ENCODE measurements at regions not wholly inside any gene's neighbourhood (a gene's known extent, or its start where the extent isn't known, plus 50 kb on each side); places are given as distances from the start of the nearest gene placed in this dataset.

GRCh38 chr4:153154007-153154975, 50.0 kb upstream of the TRIM2 start:
- H3K36me3 Mint-ChIP-seq: no peaks in the 10 kb centered on the region
- peak overlapping the region; percentile 99 for H3K27ac Mint-ChIP-seq
- DNase-seq (ENCODE audit: extremely low spot score, unreplicated experiment): no peak
- peaks cover 35% of the 10 kb centered on the region for H3K4me1 Mint-ChIP-seq (ENCODE audit: unreplicated experiment)
- TF ChIP-seq, protein P1, sequence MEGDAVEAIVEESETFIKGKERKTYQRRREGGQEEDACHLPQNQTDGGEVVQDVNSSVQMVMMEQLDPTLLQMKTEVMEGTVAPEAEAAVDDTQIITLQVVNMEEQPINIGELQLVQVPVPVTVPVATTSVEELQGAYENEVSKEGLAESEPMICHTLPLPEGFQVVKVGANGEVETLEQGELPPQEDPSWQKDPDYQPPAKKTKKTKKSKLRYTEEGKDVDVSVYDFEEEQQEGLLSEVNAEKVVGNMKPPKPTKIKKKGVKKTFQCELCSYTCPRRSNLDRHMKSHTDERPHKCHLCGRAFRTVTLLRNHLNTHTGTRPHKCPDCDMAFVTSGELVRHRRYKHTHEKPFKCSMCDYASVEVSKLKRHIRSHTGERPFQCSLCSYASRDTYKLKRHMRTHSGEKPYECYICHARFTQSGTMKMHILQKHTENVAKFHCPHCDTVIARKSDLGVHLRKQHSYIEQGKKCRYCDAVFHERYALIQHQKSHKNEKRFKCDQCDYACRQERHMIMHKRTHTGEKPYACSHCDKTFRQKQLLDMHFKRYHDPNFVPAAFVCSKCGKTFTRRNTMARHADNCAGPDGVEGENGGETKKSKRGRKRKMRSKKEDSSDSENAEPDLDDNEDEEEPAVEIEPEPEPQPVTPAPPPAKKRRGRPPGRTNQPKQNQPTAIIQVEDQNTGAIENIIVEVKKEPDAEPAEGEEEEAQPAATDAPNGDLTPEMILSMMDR (conservative IDR thresholded peaks at IDR 0.05): no peak
- H3K4me3 Mint-ChIP-seq: peak overlapping the region; percentile 92
- no peaks in the 10 kb centered on the region for H3K9me3 Mint-ChIP-seq
- peaks cover 13% of the 10 kb centered on the region for H3K27me3 Mint-ChIP-seq

All from type B pancreatic cell (in vitro differentiated cells).